OCI-LY7 (cell line): ENCODE measurements at regions not wholly inside any gene's neighbourhood (a gene's known extent, or its start where the extent isn't known, plus 50 kb on each side); places are given as distances from the start of the nearest gene placed in this dataset.

Source experiments
- BruUV-seq: library from RNA; stranded (reverse); fragments of 400-500 nt; replicated peaks from 2 replicates; lab custom pipeline; 2021; lab: Mats Ljungman, UMichigan
- CTCF ChIA-PET: fragments of 300-600 bp; sonication (Branson Sonifier 250); formaldehyde crosslinking; loops from one replicate; lab custom pipeline; 2022; ENCODE audit warnings: antibody characterized with exemption; ENCODE audit not compliant: unreplicated experiment; lab: Charles Lee
- POLR2A ChIA-PET: fragments of 300-600 bp; sonication (Branson Sonifier 250); formaldehyde crosslinking; loops from one replicate; lab custom pipeline; 2022; ENCODE audit warnings: antibody characterized with exemption; lab: Charles Lee
- DNase-seq: peaks from one replicate; pipeline ENCODE4 v3.0.0-alpha.2; 2015; ENCODE audit warnings: low spot score
- H2AFZ ChIP-seq: fragments of 200-600 bp; sonication (generic), shearing (Covaris generic); 2 replicates; pipeline ENCODE4 v1.6.1; 2014; ENCODE audit warnings: mild to moderate bottlenecking, antibody characterized with exemption, low read length, moderate library complexity
- H3K27ac ChIP-seq: fragments of 200-600 bp; sonication (generic); 2 replicates; pipeline ENCODE4 v1.5.1; 2014; ENCODE audit warnings: mixed run types, low read depth, mild to moderate bottlenecking, moderate library complexity, low read length, inconsistent platforms; ENCODE audit not compliant: poor library complexity, severe bottlenecking
- H3K36me3 ChIP-seq: fragments of 200-600 bp; sonication (generic); 2 replicates; pipeline ENCODE4 v1.6.1; 2014; ENCODE audit warnings: mild to moderate bottlenecking, antibody characterized with exemption, low read length, moderate library complexity, mixed read lengths; ENCODE audit not compliant: insufficient read depth
- H3K4me1 ChIP-seq: fragments of 200-600 bp; sonication (generic); 2 replicates; pipeline ENCODE4 v1.5.1; 2014; ENCODE audit warnings: mild to moderate bottlenecking, low read length; ENCODE audit not compliant: insufficient read depth, poor library complexity, severe bottlenecking
- H3K4me2 ChIP-seq: fragments of 200-600 bp; sonication (generic); 2 replicates; pipeline ENCODE4 v1.6.1; 2014; ENCODE audit warnings: mild to moderate bottlenecking, low read length
- H3K4me3 ChIP-seq: fragments of 200-600 bp; sonication (generic); 2 replicates; pipeline ENCODE4 v1.5.1; 2014; ENCODE audit warnings: mild to moderate bottlenecking, low read depth, low read length; ENCODE audit not compliant: poor library complexity, severe bottlenecking
- H3K79me2 ChIP-seq: fragments of 200-600 bp; sonication (generic); 2 replicates; pipeline ENCODE4 v1.6.1; 2016; ENCODE audit warnings: low read depth, mild to moderate bottlenecking, low read length, moderate library complexity, mixed read lengths; ENCODE audit not compliant: insufficient read depth
- H3K9me2 ChIP-seq: fragments of 200-600 bp; sonication (generic); 2 replicates; pipeline ENCODE4 v1.6.1; 2016; ENCODE audit warnings: mild to moderate bottlenecking, low read length, mixed read lengths; ENCODE audit not compliant: insufficient read depth
- H3K9me3 ChIP-seq: fragments of 200-600 bp; sonication (generic); 2 replicates; pipeline ENCODE4 v1.6.1; 2014; ENCODE audit warnings: mild to moderate bottlenecking, mixed run types, low read length, mixed read lengths
- H4K20me1 ChIP-seq: fragments of 200-600 bp; sonication (generic); 2 replicates; pipeline ENCODE4 v1.6.1; 2014; ENCODE audit warnings: mild to moderate bottlenecking, antibody characterized with exemption, low read length, moderate library complexity, mixed read lengths; ENCODE audit not compliant: insufficient read depth
- EZH2phosphoT487 ChIP-seq: fragments of 200-600 bp; sonication (generic); IDR thresholded peaks from 2 replicates; pipeline ENCODE4 v1.6.1; 2018; ENCODE audit warnings: low read depth, borderline replicate concordance, mild to moderate bottlenecking, mixed run types, antibody characterized with exemption, low read length, moderate library complexity, mixed read lengths
- intact Hi-C: fragments of 100-400 bp; cut with micrococcal nuclease; formaldehyde crosslinking; loops from one replicate; pipeline ENCODE4 v1.10.0; 2022; ENCODE audit not compliant: unreplicated experiment
- TF ChIP-seq, protein P1 (sequence below): fragments of 200-600 bp; sonication (generic); conservative IDR thresholded peaks from 2 replicates; pipeline ENCODE4 v1.5.1; 2014; ENCODE audit warnings: mild to moderate bottlenecking, antibody characterized with exemption, low read length, moderate library complexity, mixed read lengths

DNA sequence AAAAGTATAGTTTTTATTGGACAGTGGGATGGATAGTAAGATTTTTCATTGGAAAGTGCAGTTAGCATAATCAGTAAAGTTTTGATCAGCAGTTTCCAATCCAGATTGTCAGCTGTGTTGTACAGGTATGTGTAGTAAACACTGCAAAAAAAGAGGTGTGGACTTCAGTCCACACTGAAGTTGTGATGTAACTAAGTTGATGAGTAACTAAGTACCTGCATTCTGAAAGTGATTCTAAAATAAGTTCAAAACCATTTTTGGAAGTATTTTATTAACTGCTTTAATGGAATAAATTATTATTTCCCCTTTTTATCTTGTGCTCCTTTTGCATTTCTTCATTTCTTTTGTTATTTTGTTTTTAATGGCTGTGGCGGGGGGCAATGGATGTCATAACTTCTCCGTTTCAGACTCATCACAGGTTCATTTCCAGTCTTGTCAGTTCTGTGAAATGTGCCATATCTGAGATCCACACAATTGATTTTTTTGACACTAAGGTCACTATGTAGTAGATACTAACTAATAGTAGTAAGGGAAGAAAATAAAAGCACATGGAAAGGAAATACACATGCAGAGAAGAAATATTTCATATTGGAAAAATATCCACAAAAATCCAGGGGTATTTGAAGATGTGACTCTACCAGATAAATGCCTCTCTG, 247.5 kb downstream of the GABRG1 start:
- H2AFZ ChIP-seq = no peak overlapping the region
- H3K9me3 ChIP-seq = no peaks in the 10 kb centered on the region
- no peaks in the 10 kb centered on the region for H3K79me2 ChIP-seq
- no peaks in the 10 kb centered on the region for H4K20me1 ChIP-seq
- no peak overlapping the region for H3K4me2 ChIP-seq
- no peaks in the 10 kb centered on the region for H3K4me1 ChIP-seq
- ChIA-PET CTCF (no interaction called here), POLR2A (no interaction called here)
- H3K9me2 ChIP-seq = no peaks in the 10 kb centered on the region
- BruUV-seq = no TSS peak
- no peak for DNase-seq
- intact Hi-C loops = no loop called here
- H3K36me3 ChIP-seq = no peaks in the 10 kb centered on the region
- TF ChIP-seq, protein P1, sequence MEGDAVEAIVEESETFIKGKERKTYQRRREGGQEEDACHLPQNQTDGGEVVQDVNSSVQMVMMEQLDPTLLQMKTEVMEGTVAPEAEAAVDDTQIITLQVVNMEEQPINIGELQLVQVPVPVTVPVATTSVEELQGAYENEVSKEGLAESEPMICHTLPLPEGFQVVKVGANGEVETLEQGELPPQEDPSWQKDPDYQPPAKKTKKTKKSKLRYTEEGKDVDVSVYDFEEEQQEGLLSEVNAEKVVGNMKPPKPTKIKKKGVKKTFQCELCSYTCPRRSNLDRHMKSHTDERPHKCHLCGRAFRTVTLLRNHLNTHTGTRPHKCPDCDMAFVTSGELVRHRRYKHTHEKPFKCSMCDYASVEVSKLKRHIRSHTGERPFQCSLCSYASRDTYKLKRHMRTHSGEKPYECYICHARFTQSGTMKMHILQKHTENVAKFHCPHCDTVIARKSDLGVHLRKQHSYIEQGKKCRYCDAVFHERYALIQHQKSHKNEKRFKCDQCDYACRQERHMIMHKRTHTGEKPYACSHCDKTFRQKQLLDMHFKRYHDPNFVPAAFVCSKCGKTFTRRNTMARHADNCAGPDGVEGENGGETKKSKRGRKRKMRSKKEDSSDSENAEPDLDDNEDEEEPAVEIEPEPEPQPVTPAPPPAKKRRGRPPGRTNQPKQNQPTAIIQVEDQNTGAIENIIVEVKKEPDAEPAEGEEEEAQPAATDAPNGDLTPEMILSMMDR = no peak
- TF ChIP-seq EZH2phosphoT487 = no peak
- no peak overlapping the region for H3K27ac ChIP-seq
- no peak overlapping the region for H3K4me3 ChIP-seq

DNA sequence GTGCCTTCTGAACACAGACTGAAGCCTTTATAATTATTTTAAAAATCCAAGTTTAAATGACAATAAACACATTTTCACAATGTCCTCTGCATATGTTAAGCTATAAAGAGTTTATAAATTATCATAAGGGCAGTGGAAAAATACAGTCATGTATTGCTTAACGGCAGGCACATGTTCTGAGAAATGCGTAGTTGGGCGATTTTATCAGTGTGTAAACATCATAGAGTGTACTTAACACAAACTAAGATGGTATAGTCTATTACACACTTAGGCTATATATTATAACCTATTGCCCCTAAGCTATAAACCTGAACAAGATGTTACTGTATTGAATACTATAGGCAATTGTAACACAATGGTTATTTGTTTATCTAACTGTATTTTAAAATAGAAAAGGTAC, 254.7 kb downstream of the GABRG1 start:
- Histone ChIP-seq H2AFZ (no peak overlapping the region), H3K36me3 (no peaks in the 10 kb centered on the region), H3K9me2 (no peaks in the 10 kb centered on the region), H3K4me3 (no peak overlapping the region), H4K20me1 (no peaks in the 10 kb centered on the region), H3K79me2 (no peaks in the 10 kb centered on the region), H3K4me1 (no peaks in the 10 kb centered on the region), H3K4me2 (no peak overlapping the region), H3K9me3 (no peaks in the 10 kb centered on the region), H3K27ac (no peak overlapping the region)
- TF ChIP-seq, protein P1 = no peak
- no peak for TF ChIP-seq EZH2phosphoT487
- CTCF ChIA-PET = no interaction called here
- DNase-seq = no peak
- POLR2A ChIA-PET = interaction anchor here (0.6 kb wide), 1 partner anchor 1650 kb away, joined by 3 read pairs; no protein-coding TSS in a partner anchor
- intact Hi-C loops = no loop called here
- BruUV-seq = no TSS peak

DNA sequence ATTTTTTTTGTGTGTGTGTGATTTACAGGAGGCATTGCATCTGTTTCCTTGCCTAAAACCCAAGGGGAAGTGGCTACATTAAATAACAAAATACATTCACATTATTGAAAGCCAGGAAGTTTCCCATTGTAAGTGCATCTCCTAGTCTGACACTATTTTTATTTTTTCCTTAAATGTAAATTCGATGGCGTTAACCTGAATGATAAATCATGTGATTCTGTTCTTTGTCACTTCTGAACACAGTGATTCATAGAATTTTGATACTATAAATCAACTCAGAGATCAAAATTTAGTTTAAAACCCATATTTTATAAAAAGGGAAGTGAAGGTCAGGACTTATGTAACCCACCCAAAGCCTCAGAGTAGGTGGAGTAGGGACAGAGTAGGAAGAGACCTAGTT, 258.1 kb downstream of the GABRG1 start:
- no peak overlapping the region for H3K4me3 ChIP-seq
- intact Hi-C loops = no loop called here

More for the DNA sequence above, 258.1 kb downstream of the GABRG1 start:
- no peak for TF ChIP-seq EZH2phosphoT487
- TF ChIP-seq, protein P1 = no peak
- POLR2A ChIA-PET = no interaction called here
- CTCF ChIA-PET = no interaction called here
- DNase-seq = no peak
- H3K4me2 ChIP-seq = no peak overlapping the region
- H3K4me1 ChIP-seq = no peaks in the 10 kb centered on the region
- no peaks in the 10 kb centered on the region for H3K9me3 ChIP-seq
- H2AFZ ChIP-seq = no peak overlapping the region
- no peaks in the 10 kb centered on the region for H3K79me2 ChIP-seq
- no TSS peak for BruUV-seq
- no peaks in the 10 kb centered on the region for H3K36me3 ChIP-seq
- no peak overlapping the region for H3K27ac ChIP-seq
- no peaks in the 10 kb centered on the region for H3K9me2 ChIP-seq
- H4K20me1 ChIP-seq = no peaks in the 10 kb centered on the region
